GM18519 (cell line): ENCODE measurements at regions not wholly inside any gene's neighbourhood (a gene's known extent, or its start where the extent isn't known, plus 50 kb on each side); places are given as distances from the start of the nearest gene placed in this dataset.

ENCODE experiments used
- ATAC-seq: cut with Tn5 transposase; IDR thresholded peaks from one replicate; pipeline ENCODE4 v1.9.1; 2021; ENCODE audit warnings: mild to moderate bottlenecking, moderate library complexity; ENCODE audit not compliant: unreplicated experiment, low FRiP score

- ATAC-seq: no peak
These were observed 448.6 kb upstream of the PROK2 start for GRCh38 chr3:72233571-72233970.

- ATAC-seq: no peak
These were observed 447.8 kb upstream of the PROK2 start for GRCh38 chr3:72232777-72233176.

GRCh38 chr3:72232331-72232730 lies 447.4 kb upstream of the PROK2 start:
- ATAC-seq: no peak

GRCh38 chr3:72231439-72232196 lies 446.7 kb upstream of the PROK2 start:
- ATAC-seq: no peak

- ATAC-seq: no peak
These were observed 445.9 kb upstream of the PROK2 start for GRCh38 chr3:72230774-72231379.

- ATAC-seq: no peak
These were observed 445.0 kb upstream of the PROK2 start for GRCh38 chr3:72229952-72230351.

- no peak for ATAC-seq
These were observed 442.6 kb upstream of the PROK2 start for GRCh38 chr3:72227486-72228070.

- ATAC-seq: no peak
These were observed 440.0 kb upstream of the PROK2 start for GRCh38 chr3:72224804-72225509.

- no peak for ATAC-seq
These were observed 438.7 kb upstream of the PROK2 start for GRCh38 chr3:72223628-72224027.

GRCh38 chr3:72223116-72223515 lies 438.2 kb upstream of the PROK2 start:
- ATAC-seq: no peak

GRCh38 chr3:72222410-72222809 lies 437.5 kb upstream of the PROK2 start:
- no peak for ATAC-seq

GRCh38 chr3:72220946-72221345 lies 436.0 kb upstream of the PROK2 start:
- ATAC-seq: no peak

GRCh38 chr3:72219752-72220151 lies 434.8 kb upstream of the PROK2 start:
- no peak for ATAC-seq

GRCh38 chr3:72217570-72217969 lies 432.6 kb upstream of the PROK2 start:
- no peak for ATAC-seq

GRCh38 chr3:72214066-72214951 lies 429.4 kb upstream of the PROK2 start:
- no peak for ATAC-seq

- no peak for ATAC-seq
These were observed 428.5 kb upstream of the PROK2 start for GRCh38 chr3:72213296-72214065.

- ATAC-seq: no peak
These were observed 427.4 kb upstream of the PROK2 start for GRCh38 chr3:72212396-72212795.

- ATAC-seq: no peak
These were observed 425.3 kb upstream of the PROK2 start for GRCh38 chr3:72210261-72210660.

GRCh38 chr3:72205297-72205826 lies 420.4 kb upstream of the PROK2 start:
- no peak for ATAC-seq
